DND-41 (cell line): ENCODE measurements at regions not wholly inside any gene's neighbourhood (a gene's known extent, or its start where the extent isn't known, plus 50 kb on each side); places are given as distances from the start of the nearest gene placed in this dataset.

Experiments
- ATAC-seq: fragments of 200-7000 bp; cut with Tn5 transposase; 3 replicates; pipeline ENCODE4 v1.9.1; 2021; ENCODE audit warnings: low read depth; ENCODE audit not compliant: insufficient read depth
- DNase-seq: peaks from one replicate; pipeline ENCODE4 v3.0.0-alpha.2; 2020
- H2AFZ ChIP-seq: 2 replicates; pipeline ENCODE4 v1.6.0; 2012; ENCODE audit warnings: low read depth, low read length
- H3K27ac ChIP-seq: 2 replicates; pipeline ENCODE4 v1.5.1; 2012; ENCODE audit warnings: low read length, inconsistent platforms
- H3K27me3 ChIP-seq: fragments of 200-600 bp; sonication (generic); 2 replicates; pipeline ENCODE4 v1.6.0; 2012; ENCODE audit warnings: low read length, mild to moderate bottlenecking, inconsistent platforms; ENCODE audit not compliant: insufficient read depth, poor library complexity
- H3K36me3 ChIP-seq: 2 replicates; pipeline ENCODE4 v1.5.1; 2012; ENCODE audit warnings: low read length, inconsistent platforms; ENCODE audit not compliant: insufficient read depth
- H3K4me1 ChIP-seq: 2 replicates; pipeline ENCODE4 v1.5.1; 2012; ENCODE audit warnings: mild to moderate bottlenecking, low read length; ENCODE audit not compliant: insufficient read depth
- H3K4me2 ChIP-seq: 2 replicates; pipeline ENCODE4 v1.6.0; 2012; ENCODE audit warnings: mild to moderate bottlenecking, moderate library complexity, low read length, inconsistent platforms; ENCODE audit not compliant: insufficient read depth
- H3K4me3 ChIP-seq, 2 experiments: fragments of 200-600 bp in 1 of 2; shearing (Covaris generic) in 1 of 2; 2 replicates each; pipeline ENCODE4 v1.5.1; 2012 to 2016; ENCODE audit warnings: inconsistent platforms in 2 of 2, low read length in 2 of 2, mild to moderate bottlenecking in 2 of 2, low read depth in 1 of 2, moderate library complexity in 1 of 2
- H3K79me2 ChIP-seq: 2 replicates; pipeline ENCODE4 v1.6.0; 2012; ENCODE audit warnings: low read length, inconsistent platforms; ENCODE audit not compliant: insufficient read depth
- H3K9ac ChIP-seq: 2 replicates; pipeline ENCODE4 v1.6.0; 2012; ENCODE audit warnings: low read depth, mild to moderate bottlenecking, inconsistent platforms, low read length, moderate library complexity
- H3K9me3 ChIP-seq: 2 replicates; pipeline ENCODE4 v1.5.1; 2012; ENCODE audit warnings: low read length, moderate library complexity, mild to moderate bottlenecking, inconsistent platforms; ENCODE audit not compliant: insufficient read depth, severe bottlenecking
- H4K20me1 ChIP-seq: 2 replicates; pipeline ENCODE4 v1.6.0; 2012; ENCODE audit warnings: low read length; ENCODE audit not compliant: insufficient read depth
- CTCF ChIP-seq: IDR thresholded peaks from 2 replicates; pipeline ENCODE4 v1.5.1; 2012; ENCODE audit warnings: borderline replicate concordance, low read length, moderate library complexity, mild to moderate bottlenecking; ENCODE audit not compliant: poor library complexity, severe bottlenecking; ENCODE audit errors: extremely low read depth
- EZH2 ChIP-seq: IDR thresholded peaks from 3 replicates; pipeline ENCODE4 v1.6.1; 2012; ENCODE audit warnings: borderline replicate concordance, low read depth, mild to moderate bottlenecking, moderate library complexity, low read length, inconsistent platforms; ENCODE audit not compliant: severe bottlenecking

GRCh38 chr7:45500257-45500656 is 73.9 kb upstream of the ADCY1 start:
- no peaks in the 10 kb centered on the region for H3K36me3 ChIP-seq
- no peak overlapping the region for H3K27ac ChIP-seq
- DNase-seq (no peak), ATAC-seq (no peak)
- no peak overlapping the region for H3K4me3 ChIP-seq
- H4K20me1 ChIP-seq: no peaks in the 10 kb centered on the region
- no peaks in the 10 kb centered on the region for H3K4me1 ChIP-seq
- no peak overlapping the region for H3K9ac ChIP-seq
- no peak overlapping the region for H2AFZ ChIP-seq
- H3K27me3 ChIP-seq: no peaks in the 10 kb centered on the region
- no peak overlapping the region for H3K4me2 ChIP-seq
- TF ChIP-seq EZH2: no peak
- TF ChIP-seq CTCF: no peak
- H3K79me2 ChIP-seq: no peaks in the 10 kb centered on the region
- peaks cover 2% of the 10 kb centered on the region for H3K9me3 ChIP-seq

GRCh38 chr7:45501791-45502190 is 72.4 kb upstream of the ADCY1 start:
- H3K27me3 ChIP-seq: no peaks in the 10 kb centered on the region
- H3K9ac ChIP-seq: no peak overlapping the region
- no peaks in the 10 kb centered on the region for H4K20me1 ChIP-seq
- TF ChIP-seq CTCF (no peak), EZH2 (no peak)
- no peak overlapping the region for H3K27ac ChIP-seq
- H3K4me2 ChIP-seq: no peak overlapping the region
- no peak overlapping the region for H2AFZ ChIP-seq
- no peaks in the 10 kb centered on the region for H3K36me3 ChIP-seq
- ATAC-seq (no peak), DNase-seq (no peak)
- no peaks in the 10 kb centered on the region for H3K79me2 ChIP-seq
- H3K4me1 ChIP-seq: no peaks in the 10 kb centered on the region
- no peak overlapping the region for H3K4me3 ChIP-seq
- peaks cover 2% of the 10 kb centered on the region for H3K9me3 ChIP-seq

GRCh38 chr7:45506059-45506458 is 68.1 kb upstream of the ADCY1 start:
- no peaks in the 10 kb centered on the region for H3K79me2 ChIP-seq
- DNase-seq (no peak), ATAC-seq (no peak)
- H3K36me3 ChIP-seq: no peaks in the 10 kb centered on the region
- H3K9me3 ChIP-seq: peaks cover 8% of the 10 kb centered on the region
- no peak overlapping the region for H3K27ac ChIP-seq
- no peaks in the 10 kb centered on the region for H3K4me1 ChIP-seq
- no peak for TF ChIP-seq CTCF
- no peak for TF ChIP-seq EZH2
- no peak overlapping the region for H3K4me2 ChIP-seq
- H3K9ac ChIP-seq: no peak overlapping the region
- H3K4me3 ChIP-seq: no peak overlapping the region
- no peaks in the 10 kb centered on the region for H4K20me1 ChIP-seq
- H3K27me3 ChIP-seq: no peaks in the 10 kb centered on the region
- H2AFZ ChIP-seq: no peak overlapping the region

- Histone ChIP-seq H3K9me3 (peaks cover 6% of the 10 kb centered on the region), H3K27ac (no peak overlapping the region), H3K4me2 (no peak overlapping the region), H3K27me3 (no peaks in the 10 kb centered on the region), H3K4me3 (no peak overlapping the region), H4K20me1 (no peaks in the 10 kb centered on the region), H3K4me1 (no peaks in the 10 kb centered on the region), H3K79me2 (no peaks in the 10 kb centered on the region), H2AFZ (no peak overlapping the region), H3K9ac (no peak overlapping the region), H3K36me3 (no peaks in the 10 kb centered on the region)
- ATAC-seq (no peak), DNase-seq (no peak)
- TF ChIP-seq EZH2: no peak
- TF ChIP-seq CTCF: no peak
These were observed 64.9 kb upstream of the ADCY1 start for GRCh38 chr7:45509222-45509621.
